MG63 (cell line): ENCODE measurements at regions not wholly inside any gene's neighbourhood (a gene's known extent, or its start where the extent isn't known, plus 50 kb on each side); places are given as distances from the start of the nearest gene placed in this dataset.

Experiments used
- DNase-seq: peaks from one replicate; pipeline ENCODE4 v3.0.0-alpha.2; 2020
- H3K27me3 ChIP-seq: fragments of 250-450 bp; sonication (Bioruptor Pico); 2 replicates; pipeline ENCODE4 v1.5.1; 2020; ENCODE audit warnings: mild to moderate bottlenecking, moderate library complexity
- H3K36me3 ChIP-seq: fragments of 250-450 bp; sonication (Bioruptor Pico); 2 replicates; pipeline ENCODE4 v1.5.1; 2020; ENCODE audit warnings: mild to moderate bottlenecking, moderate library complexity
- H3K4me3 ChIP-seq: fragments of 250-450 bp; sonication (Bioruptor Pico); 2 replicates; pipeline ENCODE4 v1.5.1; 2020; ENCODE audit warnings: mild to moderate bottlenecking, moderate library complexity
- H3K9me3 ChIP-seq: fragments of 250-450 bp; sonication (Bioruptor Pico); 2 replicates; pipeline ENCODE4 v1.5.1; 2020; ENCODE audit warnings: mild to moderate bottlenecking, moderate library complexity

DNA sequence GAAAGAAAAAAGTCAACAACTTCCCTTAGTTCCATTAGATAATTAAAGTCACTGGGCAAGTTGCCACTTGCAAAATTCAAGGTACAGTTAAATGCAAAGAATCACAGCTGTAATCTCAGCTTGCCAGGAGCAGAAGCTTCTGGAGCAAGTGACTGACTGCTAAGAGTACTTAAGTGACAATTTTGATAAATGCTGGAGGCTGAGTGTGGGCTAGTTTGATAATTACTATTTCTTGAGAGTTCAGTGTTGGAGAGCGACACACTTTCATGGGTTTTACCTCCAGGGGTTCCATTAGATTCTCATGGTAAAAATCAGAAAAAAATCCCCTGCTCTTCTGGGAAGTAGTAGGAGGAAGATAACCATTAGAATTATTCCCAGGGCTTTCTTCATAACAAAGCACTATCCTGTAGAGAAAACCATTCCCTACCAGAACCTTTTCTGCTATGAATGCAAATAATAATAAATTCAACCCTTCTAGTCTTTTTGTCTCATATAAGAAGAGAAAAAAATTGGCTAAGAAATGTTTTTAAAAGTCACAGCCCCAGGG, 486.3 kb downstream of the POM121L12 start:
- Histone ChIP-seq H3K4me3 (no peak overlapping the region), H3K27me3 (no peaks in the 10 kb centered on the region), H3K36me3 (no peaks in the 10 kb centered on the region), H3K9me3 (no peaks in the 10 kb centered on the region)
- DNase-seq = no peak

DNA sequence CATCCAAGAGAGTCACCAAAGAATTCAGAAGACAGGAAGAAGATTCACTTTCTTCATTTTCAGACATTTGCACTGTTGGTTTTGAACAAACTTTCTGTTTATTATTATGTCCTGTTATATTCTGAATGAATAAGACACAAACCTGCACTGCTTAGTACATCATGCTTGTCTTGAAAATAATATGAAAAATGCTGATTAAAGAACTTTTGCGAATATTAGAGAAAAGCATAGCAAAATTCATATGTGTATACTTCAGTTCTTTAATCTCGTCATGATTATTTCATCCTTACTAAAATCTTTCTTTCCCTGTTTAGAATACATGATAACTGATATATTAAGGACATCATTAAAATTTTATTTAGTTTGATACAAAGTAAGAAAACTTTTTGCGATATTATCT, 504.1 kb downstream of the POM121L12 start:
- no peaks in the 10 kb centered on the region for H3K9me3 ChIP-seq
- no peaks in the 10 kb centered on the region for H3K27me3 ChIP-seq
- no peak overlapping the region for H3K4me3 ChIP-seq
- DNase-seq = no peak
- H3K36me3 ChIP-seq = no peaks in the 10 kb centered on the region

DNA sequence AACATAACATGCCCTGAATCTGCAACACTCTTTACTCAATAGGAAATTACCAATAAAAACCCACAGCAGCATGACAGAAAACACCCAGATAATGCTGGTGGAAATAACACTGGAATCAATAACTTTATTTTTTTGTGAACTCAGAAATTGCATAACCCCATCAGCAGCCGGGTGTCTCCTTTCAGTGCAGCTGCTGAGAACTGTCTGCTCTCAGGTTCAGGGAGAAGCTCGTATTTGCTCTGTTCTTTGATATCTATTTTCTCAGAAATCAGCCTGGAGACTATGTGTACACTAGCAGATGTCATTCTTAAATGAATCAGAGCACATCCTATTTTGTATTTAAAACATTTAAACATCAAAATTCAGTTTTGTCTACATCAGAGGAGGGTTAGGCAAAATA, 506.0 kb downstream of the POM121L12 start:
- Histone ChIP-seq H3K36me3 (no peaks in the 10 kb centered on the region), H3K9me3 (no peaks in the 10 kb centered on the region), H3K4me3 (no peak overlapping the region), H3K27me3 (no peaks in the 10 kb centered on the region)
- DNase-seq = no peak

DNA sequence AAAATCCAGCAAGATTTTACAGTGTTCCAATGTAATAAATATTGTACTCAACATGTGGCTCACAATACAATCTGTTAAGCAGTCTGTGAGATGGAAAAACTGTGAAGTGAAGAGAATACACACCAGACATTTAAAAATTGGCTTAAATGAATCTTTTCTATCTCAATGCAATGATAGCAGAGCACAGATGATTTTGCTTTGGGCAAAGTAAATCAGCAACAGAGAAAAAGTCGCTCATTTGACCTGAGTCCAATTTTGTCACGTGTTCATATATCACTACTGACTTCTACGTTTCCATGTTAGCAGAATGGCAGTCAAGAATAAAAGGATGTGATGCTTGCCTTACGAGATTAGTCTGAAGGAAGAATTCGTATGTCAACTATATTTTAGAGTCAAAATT, 506.7 kb downstream of the POM121L12 start:
- Histone ChIP-seq H3K4me3 (no peak overlapping the region), H3K9me3 (no peaks in the 10 kb centered on the region), H3K36me3 (no peaks in the 10 kb centered on the region), H3K27me3 (no peaks in the 10 kb centered on the region)
- DNase-seq = no peak
